ENCODE measurements at regions not wholly inside any gene's neighbourhood (a gene's known extent, or its start where the extent isn't known, plus 50 kb on each side); places are given as distances from the start of the nearest gene placed in this dataset.
"Not testable (repeated sequence)": the region's sequence is repeated elsewhere in the genome, so short reads cannot be mapped to it uniquely, and the experiment has no call there.

DNA sequence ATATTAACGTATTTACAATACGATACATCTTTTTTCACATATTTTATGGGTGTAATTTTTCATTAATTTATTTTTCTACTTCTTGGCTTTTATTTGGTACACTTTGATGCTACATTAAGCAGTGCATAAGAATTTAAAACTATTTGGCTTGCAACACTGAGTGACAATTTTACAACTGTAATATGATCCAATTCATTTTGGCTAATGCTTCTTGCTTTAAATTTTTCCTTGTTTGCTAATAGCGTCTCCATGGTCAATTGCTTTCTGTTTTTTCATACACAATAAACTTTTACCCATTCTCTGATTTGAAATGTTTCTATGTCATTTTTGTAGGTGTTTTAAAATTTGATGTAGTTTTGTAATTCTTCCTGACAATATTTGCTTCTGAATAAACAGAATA is 773.2 kb downstream of the FAM181B start:
- DNase-seq, result no peak
- Histone ChIP-seq H3K36me3 (ENCODE audit: control insufficient read depth in 1 of 2, insufficient read depth in 2 of 2, low read length in 2 of 2) (no peaks in the 10 kb centered on the region), H2BK12ac (ENCODE audit: low read length) (no peak overlapping the region), H3K23ac (ENCODE audit: low read length) (no peak overlapping the region), H3K79me1 (ENCODE audit: low read length) (no peaks in the 10 kb centered on the region), H3K9ac (ENCODE audit: low read length) (no peak overlapping the region), H3K4ac (ENCODE audit: low read depth, low read length) (no peak overlapping the region), H3K4me2 (ENCODE audit: low read length) (no peak overlapping the region), H3K18ac (ENCODE audit: low read length) (no peak overlapping the region), H2AK5ac (ENCODE audit: low read length) (no peak overlapping the region), H3K4me3 (ENCODE audit: low read depth, low read length) (no peak overlapping the region), H2BK120ac (ENCODE audit: insufficient read depth, low read length, poor library complexity) (no peak overlapping the region), H3K27ac (ENCODE audit: low read depth, low read length) (no peak overlapping the region), H3K9me3 (ENCODE audit: insufficient read depth, low read depth, low read length) (no peaks in the 10 kb centered on the region), H4K8ac (ENCODE audit: low read depth, low read length) (no peak overlapping the region), H3K14ac (ENCODE audit: low read length) (no peak overlapping the region), H4K91ac (ENCODE audit: low read depth, low read length) (no peak overlapping the region), H2BK5ac (ENCODE audit: low read depth, low read length, poor library complexity) (no peak overlapping the region), H2AFZ (ENCODE audit: insufficient read depth, low read length, poor library complexity) (no peak overlapping the region), H3K27me3 (ENCODE audit: insufficient read depth, low read length) (no peaks in the 10 kb centered on the region), H4K12ac (ENCODE audit: low read depth, low read length) (no peak overlapping the region), H3K4me1 (ENCODE audit: control insufficient read depth in 1 of 2, insufficient read depth in 2 of 2, low read length in 2 of 2) (no peaks in the 10 kb centered on the region), H3K79me2 (ENCODE audit: control insufficient read depth, insufficient read depth, low read length, poor library complexity) (no peaks in the 10 kb centered on the region)
- WGBS (ENCODE audit: extremely low coverage, insufficient coverage, insufficient read length), result no CpG with 5 or more reads among the region's 3 CpGs

DNA sequence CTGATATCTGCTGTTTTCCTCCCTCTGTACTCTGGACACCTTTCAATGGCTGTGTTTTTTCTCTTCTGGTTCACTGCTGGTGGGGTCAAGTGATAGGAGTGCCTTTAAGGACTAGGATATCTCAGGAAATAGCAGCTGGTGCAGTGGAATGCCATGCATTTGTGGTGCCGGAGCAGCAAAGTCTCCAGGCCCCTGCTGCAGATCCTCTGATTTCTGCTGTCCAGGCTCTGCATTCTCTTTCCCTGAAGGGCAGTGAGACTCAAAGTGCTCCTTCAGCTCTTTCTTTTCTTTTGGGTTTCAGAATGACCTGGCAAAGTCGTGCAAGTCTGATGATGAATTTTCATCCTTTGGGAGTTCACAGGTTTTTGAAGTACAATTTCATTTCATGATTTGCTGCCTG is 774.3 kb downstream of the FAM181B start:
- no peak overlapping the region for H3K27ac ChIP-seq (ENCODE audit: low read depth, low read length)
- no peak overlapping the region for H3K14ac ChIP-seq (ENCODE audit: low read length)

DNA sequence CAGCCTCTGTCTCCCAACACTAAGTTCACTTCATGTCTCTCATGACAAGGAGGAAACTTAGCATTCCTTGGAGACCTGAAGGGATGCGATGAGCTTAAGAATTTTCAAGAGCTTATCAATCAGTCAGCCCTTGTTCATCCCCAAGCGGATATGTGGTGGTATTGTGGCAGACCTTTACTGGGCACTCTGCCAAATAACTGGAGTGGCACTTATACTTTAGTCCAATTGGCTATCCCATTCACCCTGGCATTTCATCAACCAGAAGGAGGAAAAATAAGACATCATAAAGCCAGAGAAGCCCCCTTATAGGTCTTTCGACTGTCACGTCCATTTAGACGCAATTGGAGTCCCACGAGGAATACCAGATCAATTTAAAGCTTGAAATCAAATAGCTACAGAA is 779.4 kb downstream of the FAM181B start:
- not testable (repeated sequence) for H2BK12ac ChIP-seq (ENCODE audit: low read length); H2BK120ac ChIP-seq (ENCODE audit: insufficient read depth, low read length, poor library complexity); DNase-seq; H3K9ac ChIP-seq (ENCODE audit: low read length); H2BK5ac ChIP-seq (ENCODE audit: low read depth, low read length, poor library complexity); H2AFZ ChIP-seq (ENCODE audit: insufficient read depth, low read length, poor library complexity); H3K4ac ChIP-seq (ENCODE audit: low read depth, low read length); H3K18ac ChIP-seq (ENCODE audit: low read length); H2AK5ac ChIP-seq (ENCODE audit: low read length); H4K91ac ChIP-seq (ENCODE audit: low read depth, low read length); H3K23ac ChIP-seq (ENCODE audit: low read length); H4K12ac ChIP-seq (ENCODE audit: low read depth, low read length); H3K27me3 ChIP-seq (ENCODE audit: insufficient read depth, low read length); H3K4me1 ChIP-seq (ENCODE audit: control insufficient read depth in 1 of 2, insufficient read depth in 2 of 2, low read length in 2 of 2); H3K27ac ChIP-seq (ENCODE audit: low read depth, low read length); H3K14ac ChIP-seq (ENCODE audit: low read length); H3K79me2 ChIP-seq (ENCODE audit: control insufficient read depth, insufficient read depth, low read length, poor library complexity); H3K4me3 ChIP-seq (ENCODE audit: low read depth, low read length); H3K36me3 ChIP-seq (ENCODE audit: control insufficient read depth in 1 of 2, insufficient read depth in 2 of 2, low read length in 2 of 2); H3K9me3 ChIP-seq (ENCODE audit: insufficient read depth, low read depth, low read length); H3K4me2 ChIP-seq (ENCODE audit: low read length); H4K8ac ChIP-seq (ENCODE audit: low read depth, low read length); H3K79me1 ChIP-seq (ENCODE audit: low read length)
- no CpG with 5 or more reads among the region's 6 CpGs for WGBS (ENCODE audit: extremely low coverage, insufficient coverage, insufficient read length)

More for the DNA sequence above, 774.3 kb downstream of the FAM181B start:
- Histone ChIP-seq H2BK5ac (ENCODE audit: low read depth, low read length, poor library complexity) (no peak overlapping the region), H3K27me3 (ENCODE audit: insufficient read depth, low read length) (no peaks in the 10 kb centered on the region), H3K4ac (ENCODE audit: low read depth, low read length) (no peak overlapping the region), H3K79me2 (ENCODE audit: control insufficient read depth, insufficient read depth, low read length, poor library complexity) (no peaks in the 10 kb centered on the region), H2BK120ac (ENCODE audit: insufficient read depth, low read length, poor library complexity) (no peak overlapping the region), H4K91ac (ENCODE audit: low read depth, low read length) (no peak overlapping the region), H4K8ac (ENCODE audit: low read depth, low read length) (no peak overlapping the region), H3K36me3 (ENCODE audit: control insufficient read depth in 1 of 2, insufficient read depth in 2 of 2, low read length in 2 of 2) (no peaks in the 10 kb centered on the region), H3K18ac (ENCODE audit: low read length) (no peak overlapping the region), H2AFZ (ENCODE audit: insufficient read depth, low read length, poor library complexity) (no peak overlapping the region), H3K4me1 (ENCODE audit: control insufficient read depth in 1 of 2, insufficient read depth in 2 of 2, low read length in 2 of 2) (no peaks in the 10 kb centered on the region), H4K12ac (ENCODE audit: low read depth, low read length) (no peak overlapping the region), H3K23ac (ENCODE audit: low read length) (no peak overlapping the region), H2BK12ac (ENCODE audit: low read length) (no peak overlapping the region), H3K9me3 (ENCODE audit: insufficient read depth, low read depth, low read length) (no peaks in the 10 kb centered on the region), H2AK5ac (ENCODE audit: low read length) (no peak overlapping the region), H3K4me3 (ENCODE audit: low read depth, low read length) (no peak overlapping the region), H3K9ac (ENCODE audit: low read length) (no peak overlapping the region), H3K79me1 (ENCODE audit: low read length) (no peaks in the 10 kb centered on the region), H3K4me2 (ENCODE audit: low read length) (no peak overlapping the region)
- WGBS (ENCODE audit: extremely low coverage, insufficient coverage, insufficient read length), result no CpG with 5 or more reads among the region's 2 CpGs
- DNase-seq, result no peak

DNA sequence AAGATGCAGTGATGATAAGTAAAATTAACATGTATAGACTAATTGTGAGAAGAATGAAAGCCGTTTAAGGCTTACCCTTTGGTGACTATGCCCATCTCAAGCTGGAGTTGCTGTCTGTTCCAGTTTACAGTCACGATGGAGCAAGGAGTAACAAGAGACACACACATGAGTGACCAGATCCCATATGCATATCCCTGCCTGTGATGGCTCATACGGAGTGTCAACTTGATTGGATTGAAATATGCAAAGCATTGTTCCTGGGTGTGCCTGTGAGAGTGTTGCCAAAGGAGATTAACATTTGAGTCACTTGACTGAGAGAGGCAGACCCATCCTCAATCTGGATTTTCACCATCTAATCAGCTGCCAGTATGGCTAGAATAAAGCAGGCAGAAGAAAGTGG is 786.8 kb downstream of the FAM181B start:
- DNase-seq, result no peak
- no peak overlapping the region for H2BK12ac ChIP-seq (ENCODE audit: low read length)
- WGBS (ENCODE audit: extremely low coverage, insufficient coverage, insufficient read length), result no CpG with 5 or more reads among the region's 3 CpGs
- H3K4me2 ChIP-seq (ENCODE audit: low read length), result no peak overlapping the region
- H3K9me3 ChIP-seq (ENCODE audit: insufficient read depth, low read depth, low read length), result no peaks in the 10 kb centered on the region
- no peak overlapping the region for H3K27ac ChIP-seq (ENCODE audit: low read depth, low read length)
- no peaks in the 10 kb centered on the region for H3K4me1 ChIP-seq (ENCODE audit: control insufficient read depth in 1 of 2, insufficient read depth in 2 of 2, low read length in 2 of 2)
- H3K9ac ChIP-seq (ENCODE audit: low read length), result no peak overlapping the region
- no peak overlapping the region for H4K8ac ChIP-seq (ENCODE audit: low read depth, low read length)
- no peak overlapping the region for H2BK5ac ChIP-seq (ENCODE audit: low read depth, low read length, poor library complexity)
- H3K79me1 ChIP-seq (ENCODE audit: low read length), result no peaks in the 10 kb centered on the region
- H3K4me3 ChIP-seq (ENCODE audit: low read depth, low read length), result no peak overlapping the region
- H2AK5ac ChIP-seq (ENCODE audit: low read length), result no peak overlapping the region
- H4K91ac ChIP-seq (ENCODE audit: low read depth, low read length), result no peak overlapping the region
- H4K12ac ChIP-seq (ENCODE audit: low read depth, low read length), result no peak overlapping the region
- no peak overlapping the region for H3K18ac ChIP-seq (ENCODE audit: low read length)
- H3K23ac ChIP-seq (ENCODE audit: low read length), result no peak overlapping the region
- no peaks in the 10 kb centered on the region for H3K36me3 ChIP-seq (ENCODE audit: control insufficient read depth in 1 of 2, insufficient read depth in 2 of 2, low read length in 2 of 2)
- H3K79me2 ChIP-seq (ENCODE audit: control insufficient read depth, insufficient read depth, low read length, poor library complexity), result no peaks in the 10 kb centered on the region
- no peak overlapping the region for H2BK120ac ChIP-seq (ENCODE audit: insufficient read depth, low read length, poor library complexity)
- H3K14ac ChIP-seq (ENCODE audit: low read length), result no peak overlapping the region
- no peak overlapping the region for H2AFZ ChIP-seq (ENCODE audit: insufficient read depth, low read length, poor library complexity)
- H3K4ac ChIP-seq (ENCODE audit: low read depth, low read length), result no peak overlapping the region
- no peaks in the 10 kb centered on the region for H3K27me3 ChIP-seq (ENCODE audit: insufficient read depth, low read length)

Data from trophoblast cell (in vitro differentiated cells and primary cell).